Brain microvascular endothelial cell (primary cell): ENCODE measurements at regions not wholly inside any gene's neighbourhood (a gene's known extent, or its start where the extent isn't known, plus 50 kb on each side); places are given as distances from the start of the nearest gene placed in this dataset.

Experiments
- DNase-seq: peaks from one replicate; pipeline ENCODE4 v3.0.0-alpha.2; 2020
- H3K27ac ChIP-seq: fragments of 250-450 bp; sonication (Bioruptor Pico); 2 replicates; pipeline ENCODE4 v1.5.1; 2020; ENCODE audit warnings: mild to moderate bottlenecking, moderate library complexity
- H3K27me3 ChIP-seq: fragments of 250-450 bp; sonication (Bioruptor Pico); replicated peaks from 2 replicates; pipeline ENCODE4 v1.5.1; 2020; ENCODE audit warnings: mild to moderate bottlenecking
- H3K36me3 ChIP-seq: fragments of 250-450 bp; sonication (Bioruptor Pico); replicated peaks from 2 replicates; pipeline ENCODE4 v1.5.1; 2020; ENCODE audit warnings: mild to moderate bottlenecking
- H3K4me3 ChIP-seq: 2 replicates; pipeline ENCODE4 v1.5.1; 2011; ENCODE audit warnings: low read depth, mild to moderate bottlenecking, control low read depth, low read length, moderate library complexity
- in situ Hi-C: cut with HindIII; loops from 2 replicates; pipeline ENCODE4 v1.10.0; 2017; ENCODE audit warnings: low sequenced_read_pairs, low pct_ligation_motif_present
- TF ChIP-seq, protein P1 (sequence below): IDR thresholded peaks from 2 replicates; pipeline ENCODE4 v1.5.1; 2011; ENCODE audit warnings: low read depth, mild to moderate bottlenecking, moderate library complexity, low read length, control low read depth, inconsistent platforms; ENCODE audit errors: missing control alignments

DNA sequence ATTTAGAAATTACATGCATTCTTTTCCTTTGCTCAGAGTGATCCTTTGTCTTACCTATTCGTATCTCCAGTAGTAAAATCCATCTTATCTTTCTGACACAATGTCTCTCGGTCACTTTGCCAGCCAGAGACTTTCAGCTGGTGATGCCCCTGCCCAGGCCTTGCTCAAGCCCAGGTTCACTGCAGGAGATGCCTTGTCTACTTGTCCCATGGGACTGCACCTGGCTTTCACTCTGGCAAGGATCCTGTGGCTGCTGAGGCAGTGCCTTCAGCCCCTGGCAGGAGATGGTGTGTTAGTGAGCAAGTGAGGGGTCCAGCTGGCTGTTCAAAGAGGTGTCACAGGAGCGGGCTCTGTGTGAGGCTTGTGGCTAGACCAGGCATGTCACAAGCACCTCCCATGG, 1268.9 kb downstream of the OTOL1 start:
- no peak overlapping the region for H3K27ac ChIP-seq
- TF ChIP-seq, protein P1, sequence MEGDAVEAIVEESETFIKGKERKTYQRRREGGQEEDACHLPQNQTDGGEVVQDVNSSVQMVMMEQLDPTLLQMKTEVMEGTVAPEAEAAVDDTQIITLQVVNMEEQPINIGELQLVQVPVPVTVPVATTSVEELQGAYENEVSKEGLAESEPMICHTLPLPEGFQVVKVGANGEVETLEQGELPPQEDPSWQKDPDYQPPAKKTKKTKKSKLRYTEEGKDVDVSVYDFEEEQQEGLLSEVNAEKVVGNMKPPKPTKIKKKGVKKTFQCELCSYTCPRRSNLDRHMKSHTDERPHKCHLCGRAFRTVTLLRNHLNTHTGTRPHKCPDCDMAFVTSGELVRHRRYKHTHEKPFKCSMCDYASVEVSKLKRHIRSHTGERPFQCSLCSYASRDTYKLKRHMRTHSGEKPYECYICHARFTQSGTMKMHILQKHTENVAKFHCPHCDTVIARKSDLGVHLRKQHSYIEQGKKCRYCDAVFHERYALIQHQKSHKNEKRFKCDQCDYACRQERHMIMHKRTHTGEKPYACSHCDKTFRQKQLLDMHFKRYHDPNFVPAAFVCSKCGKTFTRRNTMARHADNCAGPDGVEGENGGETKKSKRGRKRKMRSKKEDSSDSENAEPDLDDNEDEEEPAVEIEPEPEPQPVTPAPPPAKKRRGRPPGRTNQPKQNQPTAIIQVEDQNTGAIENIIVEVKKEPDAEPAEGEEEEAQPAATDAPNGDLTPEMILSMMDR, result no peak
- DNase-seq, result no peak
- no peaks in the 10 kb centered on the region for H3K36me3 ChIP-seq
- in situ Hi-C loops, result no loop called here
- no peaks in the 10 kb centered on the region for H3K27me3 ChIP-seq
- H3K4me3 ChIP-seq, result no peak overlapping the region

DNA sequence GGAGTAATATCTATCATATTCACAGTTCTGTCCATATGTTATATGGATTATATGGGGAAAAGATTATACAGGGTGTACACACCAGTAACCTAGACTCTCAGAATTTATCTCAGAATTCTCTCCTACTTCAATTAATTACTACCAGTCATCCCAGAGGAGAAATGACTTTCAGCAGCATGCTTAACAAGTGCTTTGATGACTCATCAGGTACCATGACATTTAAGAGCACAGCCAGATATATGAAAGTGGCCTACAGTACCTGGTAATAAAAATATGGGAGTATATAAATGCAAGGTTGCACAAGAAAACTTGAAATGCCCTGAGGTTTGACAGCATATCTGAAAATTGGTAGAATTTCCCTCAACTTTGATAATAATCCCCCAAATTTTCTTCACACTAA, 1273.0 kb downstream of the OTOL1 start:
- TF ChIP-seq, protein P1, result no peak
- no peak for DNase-seq
- H3K4me3 ChIP-seq, result no peak overlapping the region
- H3K27ac ChIP-seq, result no peak overlapping the region
- in situ Hi-C loops, result no loop called here
- H3K36me3 ChIP-seq, result no peaks in the 10 kb centered on the region
- H3K27me3 ChIP-seq, result no peaks in the 10 kb centered on the region

DNA sequence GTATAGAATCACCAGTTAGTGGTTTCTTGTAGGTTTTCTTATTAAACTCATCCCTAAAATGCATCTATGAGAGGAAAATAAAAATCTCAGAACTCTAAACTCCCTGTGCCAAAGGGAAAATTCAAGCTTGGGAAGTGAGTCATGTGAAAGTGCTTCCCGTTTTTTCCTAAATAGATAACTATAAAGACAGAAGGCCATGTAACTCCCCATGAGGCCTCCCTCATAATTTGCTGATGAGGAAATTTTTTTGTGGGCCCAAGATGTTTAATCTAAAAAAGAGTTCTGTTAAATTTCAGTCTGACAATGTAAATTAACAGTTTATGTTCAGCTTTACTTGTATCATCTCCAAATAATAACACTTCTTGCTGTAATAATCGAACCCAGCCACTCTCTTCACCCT, 1273.9 kb downstream of the OTOL1 start:
- H3K36me3 ChIP-seq, result no peaks in the 10 kb centered on the region
- in situ Hi-C loops, result no loop called here
- no peak for DNase-seq

DNA sequence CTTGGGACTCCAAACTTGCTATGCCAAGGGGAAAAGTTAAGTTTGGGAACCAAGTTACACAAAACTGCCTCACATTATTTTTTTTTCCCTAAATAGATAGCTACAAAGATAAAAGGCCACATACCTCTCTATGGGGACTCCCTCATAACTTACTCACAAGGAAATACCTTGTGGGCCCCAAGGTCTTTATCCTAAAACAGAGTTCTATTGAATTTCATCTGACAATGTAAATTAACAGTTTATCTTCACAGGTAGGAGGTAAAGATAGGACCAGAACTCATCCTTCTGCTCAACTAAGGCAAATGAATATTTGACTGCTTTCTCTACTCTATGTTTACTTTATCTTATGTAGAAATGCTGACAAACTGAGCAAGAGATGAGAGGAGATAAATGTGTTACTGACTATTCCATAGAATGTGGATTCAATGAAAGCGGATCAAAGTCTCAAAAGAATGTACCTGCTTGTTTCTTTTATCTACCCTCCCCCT, 1278.0 kb downstream of the OTOL1 start:
- H3K4me3 ChIP-seq, result no peak overlapping the region
- DNase-seq, result no peak
- TF ChIP-seq, protein P1, result no peak
- in situ Hi-C loops, result no loop called here
- H3K36me3 ChIP-seq, result no peaks in the 10 kb centered on the region
- no peaks in the 10 kb centered on the region for H3K27me3 ChIP-seq
- no peak overlapping the region for H3K27ac ChIP-seq

More for the DNA sequence above, 1273.9 kb downstream of the OTOL1 start:
- TF ChIP-seq, protein P1, result no peak
- Histone ChIP-seq H3K4me3 (no peak overlapping the region), H3K27me3 (no peaks in the 10 kb centered on the region), H3K27ac (no peak overlapping the region)

DNA sequence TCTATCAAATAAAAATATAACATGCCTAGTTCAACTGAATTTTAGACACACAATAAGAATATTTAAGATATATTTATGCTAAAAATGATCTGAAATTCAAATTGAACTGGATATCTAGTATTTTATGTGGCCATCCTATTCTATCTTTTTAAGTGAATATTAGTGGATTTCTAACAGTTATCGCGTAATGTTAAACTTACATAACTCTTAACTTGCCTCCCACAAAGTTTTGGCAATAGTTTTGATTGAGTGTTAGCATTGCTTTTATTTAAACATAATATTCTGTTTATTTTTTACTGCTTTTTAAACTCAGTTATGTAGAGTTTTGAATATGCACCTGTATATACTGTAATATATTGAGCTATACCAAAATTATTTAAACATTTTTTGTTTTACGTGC, 1279.5 kb downstream of the OTOL1 start:
- no peaks in the 10 kb centered on the region for H3K36me3 ChIP-seq
- TF ChIP-seq, protein P1, result no peak
- no peak overlapping the region for H3K4me3 ChIP-seq
- in situ Hi-C loops, result no loop called here
- DNase-seq, result no peak
- H3K27ac ChIP-seq, result no peak overlapping the region
- no peaks in the 10 kb centered on the region for H3K27me3 ChIP-seq

DNA sequence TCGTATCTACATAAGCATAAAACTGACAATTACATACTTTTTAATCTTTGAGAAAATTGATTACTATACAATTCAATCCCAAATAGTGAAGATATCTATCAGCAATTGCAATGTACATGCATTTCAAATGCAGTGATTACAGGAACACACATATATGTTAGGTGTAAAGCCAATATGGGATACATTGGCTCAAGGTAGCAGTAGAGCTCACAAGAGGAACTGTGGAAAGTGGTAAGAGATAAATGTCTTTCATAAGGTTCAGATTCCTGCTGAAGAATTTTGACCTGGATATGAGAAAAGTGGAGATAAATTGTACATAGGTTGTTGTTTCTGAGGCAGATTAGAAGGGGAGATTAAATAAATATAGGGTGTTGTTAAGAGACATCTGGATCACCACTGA, 1280.5 kb downstream of the OTOL1 start:
- in situ Hi-C loops, result no loop called here
- TF ChIP-seq, protein P1, result no peak
- H3K27ac ChIP-seq, result no peak overlapping the region
- DNase-seq, result no peak
- no peaks in the 10 kb centered on the region for H3K27me3 ChIP-seq
- H3K4me3 ChIP-seq, result no peak overlapping the region
- H3K36me3 ChIP-seq, result no peaks in the 10 kb centered on the region
